ENCODE measurements at regions not wholly inside any gene's neighbourhood (a gene's known extent, or its start where the extent isn't known, plus 50 kb on each side); places are given as distances from the start of the nearest gene placed in this dataset.
"Not testable (repeated sequence)": the region's sequence is repeated elsewhere in the genome, so short reads cannot be mapped to it uniquely, and the experiment has no call there.

DNA sequence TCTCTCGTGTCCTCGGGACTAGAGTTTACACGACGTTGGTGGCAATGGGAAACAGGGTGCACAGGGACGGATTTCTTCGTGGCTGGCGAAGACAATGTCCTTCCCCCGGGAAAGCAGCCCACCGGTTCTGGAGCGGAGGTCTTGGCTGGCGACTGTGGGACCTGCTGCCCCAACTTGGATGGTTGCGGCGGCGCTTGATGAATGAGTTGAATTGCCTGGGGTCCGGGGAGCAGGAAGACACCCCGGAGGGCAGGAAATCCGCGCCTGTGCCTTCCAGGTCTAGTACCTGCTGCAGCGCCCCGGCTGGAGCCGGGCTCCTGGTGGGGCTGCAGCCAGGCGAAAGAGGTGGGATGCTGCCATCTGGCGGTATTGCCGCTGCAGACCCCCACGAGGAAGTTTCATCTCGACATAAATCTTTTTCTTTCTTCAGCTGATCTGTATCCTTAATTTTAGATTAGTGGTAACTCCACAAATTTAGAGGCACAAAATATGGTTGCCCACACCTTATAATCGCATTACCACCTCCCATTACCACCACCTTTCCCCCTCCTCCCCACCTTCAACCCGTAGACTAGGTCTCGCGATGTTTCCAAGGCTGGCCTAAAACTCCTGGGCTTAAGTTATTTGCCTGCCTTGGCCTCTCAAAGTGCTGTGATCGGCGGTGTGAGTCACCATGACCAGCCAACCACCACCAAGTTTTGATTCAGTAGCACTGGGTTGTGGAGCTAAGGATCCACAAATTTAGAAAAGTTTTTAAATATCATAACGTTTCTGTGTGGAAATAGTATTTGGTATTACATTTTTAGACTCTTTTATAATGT, 1929.7 kb upstream of the DEFB115 start:
- DNase-seq; H3K4me1 ChIP-seq (ENCODE audit: control insufficient read depth in 1 of 2, insufficient read depth in 2 of 2, low read length in 2 of 2); ATAC-seq (ENCODE audit: low FRiP score); H3K27ac ChIP-seq (ENCODE audit: low read depth in 1 of 2, low read length in 2 of 2); H3K27me3 ChIP-seq (ENCODE audit: control insufficient read depth in 1 of 2, insufficient read depth in 2 of 2, low read length in 1 of 2); H3K9me3 ChIP-seq (ENCODE audit: control insufficient read depth, low read length); H3K36me3 ChIP-seq (ENCODE audit: control insufficient read depth in 1 of 2, insufficient read depth in 2 of 2, low read length in 1 of 2); H3K4me3 ChIP-seq (ENCODE audit: low read length in 2 of 2); intact Hi-C loops (cut with DNase I): not testable (repeated sequence)
- WGBS, 2 donors: 32 to 42% methylated on average over 31 to 32 of the region's 33 CpGs

- H3K27me3 ChIP-seq (ENCODE audit: control insufficient read depth in 1 of 2, insufficient read depth in 2 of 2, low read length in 1 of 2); H3K9me3 ChIP-seq (ENCODE audit: control insufficient read depth, low read length); H3K4me3 ChIP-seq (ENCODE audit: low read length in 2 of 2); H3K4me1 ChIP-seq (ENCODE audit: control insufficient read depth in 1 of 2, insufficient read depth in 2 of 2, low read length in 2 of 2); H3K27ac ChIP-seq (ENCODE audit: low read depth in 1 of 2, low read length in 2 of 2); DNase-seq; ATAC-seq (ENCODE audit: low FRiP score); intact Hi-C loops (cut with DNase I); H3K36me3 ChIP-seq (ENCODE audit: control insufficient read depth in 1 of 2, insufficient read depth in 2 of 2, low read length in 1 of 2): not testable (repeated sequence)
- WGBS, 2 donors: 47 to 50% methylated on average over 10 of the region's 10 CpGs
Observed at GRCh38 chr20:29330429-29331115, 1926.9 kb upstream of the DEFB115 start.

DNA sequence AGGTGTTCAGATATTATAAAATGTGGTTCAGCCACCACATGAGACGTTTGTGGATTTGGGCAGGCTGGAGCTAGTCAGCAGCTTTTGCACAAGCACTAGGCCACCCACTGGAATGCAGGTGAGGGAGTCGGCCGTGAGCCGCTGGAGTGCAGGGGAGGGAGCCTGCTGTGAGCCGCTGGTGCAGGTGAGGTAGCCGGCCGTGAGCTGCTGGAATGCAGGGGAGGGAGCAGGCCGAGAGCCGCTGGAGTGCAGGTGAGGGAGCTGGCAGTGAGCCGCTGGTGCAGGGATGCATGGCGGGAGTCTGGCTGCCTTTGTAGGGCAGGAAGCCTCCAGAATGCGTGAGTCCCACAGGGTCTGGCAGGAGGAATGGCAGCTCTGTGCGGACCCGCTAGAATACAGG, 1907.6 kb upstream of the DEFB115 start:
- H3K4me3 ChIP-seq (ENCODE audit: low read length in 2 of 2): no peak overlapping the region
- ATAC-seq (ENCODE audit: low FRiP score): no peak
- intact Hi-C loops (cut with DNase I): no loop called here

DNA sequence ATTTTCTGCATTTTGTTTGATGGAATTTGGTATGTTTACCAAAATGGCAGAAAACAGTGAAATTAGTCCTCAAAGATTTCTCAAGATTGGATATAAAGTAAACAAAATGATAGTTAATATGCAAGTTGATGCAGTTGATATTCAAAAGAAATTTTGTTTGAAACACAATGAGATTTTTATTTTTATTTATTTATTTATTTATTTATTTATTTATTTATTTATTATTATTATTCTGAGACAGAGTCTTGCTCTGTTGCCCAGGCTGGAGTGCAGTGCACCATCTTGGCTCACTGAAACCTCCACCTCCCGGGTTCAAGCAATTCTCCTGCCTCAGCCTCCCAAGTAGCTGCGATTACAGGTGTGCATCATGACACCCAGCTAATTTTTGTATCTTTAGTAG, 1881.5 kb upstream of the DEFB115 start:
- intact Hi-C loops (cut with DNase I); H3K27ac ChIP-seq (ENCODE audit: low read depth in 1 of 2, low read length in 2 of 2); H3K4me3 ChIP-seq (ENCODE audit: low read length in 2 of 2); ATAC-seq (ENCODE audit: low FRiP score); H3K4me1 ChIP-seq (ENCODE audit: control insufficient read depth in 1 of 2, insufficient read depth in 2 of 2, low read length in 2 of 2); H3K9me3 ChIP-seq (ENCODE audit: control insufficient read depth, low read length); H3K27me3 ChIP-seq (ENCODE audit: control insufficient read depth in 1 of 2, insufficient read depth in 2 of 2, low read length in 1 of 2); DNase-seq; H3K36me3 ChIP-seq (ENCODE audit: control insufficient read depth in 1 of 2, insufficient read depth in 2 of 2, low read length in 1 of 2): not testable (repeated sequence)
- WGBS, 2 donors: 56 to 57% methylated on average over 2 of the region's 2 CpGs

More for the DNA sequence above, 1907.6 kb upstream of the DEFB115 start:
- Histone ChIP-seq H3K4me1 (ENCODE audit: control insufficient read depth in 1 of 2, insufficient read depth in 2 of 2, low read length in 2 of 2) (no peaks in the 10 kb centered on the region), H3K9me3 (ENCODE audit: control insufficient read depth, low read length) (no peaks in the 10 kb centered on the region), H3K27ac (ENCODE audit: low read depth in 1 of 2, low read length in 2 of 2) (no peak overlapping the region), H3K36me3 (ENCODE audit: control insufficient read depth in 1 of 2, insufficient read depth in 2 of 2, low read length in 1 of 2) (no peaks in the 10 kb centered on the region), H3K27me3 (ENCODE audit: control insufficient read depth in 1 of 2, insufficient read depth in 2 of 2, low read length in 1 of 2) (no peaks in the 10 kb centered on the region)
- 72 to 76% methylated on average over 14 of the region's 14 CpGs for WGBS, 2 donors
- no peak for DNase-seq

- H3K27ac ChIP-seq (ENCODE audit: low read depth in 1 of 2, low read length in 2 of 2); DNase-seq; H3K27me3 ChIP-seq (ENCODE audit: control insufficient read depth in 1 of 2, insufficient read depth in 2 of 2, low read length in 1 of 2); intact Hi-C loops (cut with DNase I); H3K4me3 ChIP-seq (ENCODE audit: low read length in 2 of 2); H3K4me1 ChIP-seq (ENCODE audit: control insufficient read depth in 1 of 2, insufficient read depth in 2 of 2, low read length in 2 of 2); ATAC-seq (ENCODE audit: low FRiP score); H3K36me3 ChIP-seq (ENCODE audit: control insufficient read depth in 1 of 2, insufficient read depth in 2 of 2, low read length in 1 of 2); H3K9me3 ChIP-seq (ENCODE audit: control insufficient read depth, low read length): not testable (repeated sequence)
- WGBS, 2 donors: 46 to 50% methylated on average over 9 of the region's 9 CpGs
Observed at GRCh38 chr20:29392853-29393252, 1864.6 kb upstream of the DEFB115 start.

- H3K27ac ChIP-seq (ENCODE audit: low read depth in 1 of 2, low read length in 2 of 2): no peak overlapping the region
- DNase-seq: no peak
- no peak overlapping the region for H3K4me3 ChIP-seq (ENCODE audit: low read length in 2 of 2)
- H3K9me3 ChIP-seq (ENCODE audit: control insufficient read depth, low read length): no peaks in the 10 kb centered on the region
- no peaks in the 10 kb centered on the region for H3K4me1 ChIP-seq (ENCODE audit: control insufficient read depth in 1 of 2, insufficient read depth in 2 of 2, low read length in 2 of 2)
- H3K36me3 ChIP-seq (ENCODE audit: control insufficient read depth in 1 of 2, insufficient read depth in 2 of 2, low read length in 1 of 2): no peaks in the 10 kb centered on the region
- peak; percentile 52 for ATAC-seq (ENCODE audit: low FRiP score)
- H3K27me3 ChIP-seq (ENCODE audit: control insufficient read depth in 1 of 2, insufficient read depth in 2 of 2, low read length in 1 of 2): no peaks in the 10 kb centered on the region
- intact Hi-C loops (cut with DNase I): no loop called here
- 35 to 49% methylated on average over 40 of the region's 40 CpGs for WGBS, 2 donors
Observed at GRCh38 chr20:29408034-29408695, 1849.3 kb upstream of the DEFB115 start.

DNA sequence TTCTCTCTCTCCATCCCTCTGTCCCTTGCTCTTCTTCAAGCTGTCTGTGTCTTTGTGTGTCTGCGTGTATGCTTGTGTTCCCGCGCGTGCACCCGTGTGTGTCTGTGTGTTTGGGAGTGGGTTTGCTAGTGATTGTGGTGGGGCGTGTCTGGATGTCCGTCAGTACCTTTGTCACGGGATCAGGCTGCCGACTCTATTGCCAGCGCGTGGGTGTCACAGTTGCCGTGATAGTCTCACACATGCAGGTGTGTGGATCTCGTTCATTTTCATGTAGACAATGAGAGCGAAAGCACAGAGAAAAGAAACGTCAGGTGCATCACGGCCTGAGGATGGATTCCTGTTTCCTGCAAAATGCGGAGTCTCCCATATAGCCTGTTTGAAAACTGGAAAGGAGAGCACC, 1848.8 kb upstream of the DEFB115 start:
- H3K27ac ChIP-seq (ENCODE audit: low read depth in 1 of 2, low read length in 2 of 2); ATAC-seq (ENCODE audit: low FRiP score); H3K4me3 ChIP-seq (ENCODE audit: low read length in 2 of 2); H3K27me3 ChIP-seq (ENCODE audit: control insufficient read depth in 1 of 2, insufficient read depth in 2 of 2, low read length in 1 of 2); intact Hi-C loops (cut with DNase I); H3K36me3 ChIP-seq (ENCODE audit: control insufficient read depth in 1 of 2, insufficient read depth in 2 of 2, low read length in 1 of 2); H3K4me1 ChIP-seq (ENCODE audit: control insufficient read depth in 1 of 2, insufficient read depth in 2 of 2, low read length in 2 of 2); DNase-seq; H3K9me3 ChIP-seq (ENCODE audit: control insufficient read depth, low read length): not testable (repeated sequence)
- WGBS, 2 donors: 52 to 54% methylated on average over 17 of the region's 17 CpGs

DNA sequence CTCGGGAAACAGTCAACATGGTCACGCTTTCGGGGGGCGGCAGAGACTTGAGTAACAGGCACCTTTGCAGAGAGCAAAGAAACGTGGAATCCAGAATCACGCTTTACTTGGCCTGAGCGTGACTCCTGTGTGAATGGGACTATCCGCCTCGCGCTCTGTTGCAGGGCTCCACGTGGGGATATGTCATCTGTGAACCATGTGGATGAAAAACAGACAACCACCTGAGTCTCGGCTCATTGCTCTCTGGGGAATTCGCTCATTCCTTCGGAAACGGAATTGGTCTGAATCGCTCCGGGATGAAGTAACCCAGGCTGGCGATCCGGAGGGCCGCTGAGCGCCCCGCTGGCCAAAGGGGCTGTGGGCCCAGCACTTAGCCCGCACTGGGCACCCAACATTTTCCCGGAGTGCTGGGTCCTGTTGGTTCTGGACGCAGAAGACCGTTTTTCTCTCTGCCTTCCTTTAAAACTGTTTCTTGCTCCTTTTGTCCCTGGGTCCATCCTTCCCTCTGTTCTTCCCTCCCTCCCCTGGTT, 1848.2 kb upstream of the DEFB115 start:
- H3K27me3 ChIP-seq (ENCODE audit: control insufficient read depth in 1 of 2, insufficient read depth in 2 of 2, low read length in 1 of 2): not testable (repeated sequence)
- 45 to 53% methylated on average over 26 of the region's 26 CpGs for WGBS, 2 donors

More for the DNA sequence above, 1848.2 kb upstream of the DEFB115 start:
- H3K36me3 ChIP-seq (ENCODE audit: control insufficient read depth in 1 of 2, insufficient read depth in 2 of 2, low read length in 1 of 2); intact Hi-C loops (cut with DNase I); H3K9me3 ChIP-seq (ENCODE audit: control insufficient read depth, low read length); H3K4me3 ChIP-seq (ENCODE audit: low read length in 2 of 2); H3K4me1 ChIP-seq (ENCODE audit: control insufficient read depth in 1 of 2, insufficient read depth in 2 of 2, low read length in 2 of 2); DNase-seq; ATAC-seq (ENCODE audit: low FRiP score); H3K27ac ChIP-seq (ENCODE audit: low read depth in 1 of 2, low read length in 2 of 2): not testable (repeated sequence)

Measured in aorta (tissue), 5 donors.